Erythroblast (primary cell): ENCODE measurements at regions not wholly inside any gene's neighbourhood (a gene's known extent, or its start where the extent isn't known, plus 50 kb on each side); places are given as distances from the start of the nearest gene placed in this dataset.

ENCODE experiments used
- GATA1 ChIP-seq: IDR thresholded peaks from 2 replicates; pipeline ENCODE4 v1.6.1; 2011; ENCODE audit warnings: low read depth, mild to moderate bottlenecking, control low read depth, low read length, moderate library complexity
- POLR2A ChIP-seq: IDR thresholded peaks from 2 replicates; pipeline ENCODE4 v1.6.1; 2011; ENCODE audit warnings: mild to moderate bottlenecking, low read length

- TF ChIP-seq POLR2A (no peak), GATA1 (no peak)
Observed at GRCh38 chr10:109187677-109188076, 735.6 kb downstream of the XPNPEP1 start.
